Right lobe of liver (tissue), 6 donors: ENCODE measurements at regions not wholly inside any gene's neighbourhood (a gene's known extent, or its start where the extent isn't known, plus 50 kb on each side); places are given as distances from the start of the nearest gene placed in this dataset.

Experiments used
- ATAC-seq, 4 donors: fragments of 200-7000 bp; cut with Tn5 transposase; one replicate each; pipeline ENCODE4 v1.9.1; 2020; ENCODE audit warnings: mild to moderate bottlenecking in 4 of 4, moderate library complexity in 4 of 4
- DNase-seq, 3 donors: peaks; one replicate each; pipeline ENCODE4 v3.0.0-alpha.2; 2020
- H3K27ac ChIP-seq, 3 donors: fragments of 200-600 bp; one replicate each; pipeline ENCODE4 v1.8.0; 2022
- H3K27me3 ChIP-seq, 2 donors: fragments of 200-600 bp; one replicate each; pipeline ENCODE4 v1.8.0; 2022
- H3K36me3 ChIP-seq, 4 donors: fragments of 200-600 bp; sonication (generic) in 1 of 4; one replicate each; pipeline versions ENCODE4 v1.5.1 to v1.8.0; 2017 to 2022; ENCODE audit warnings: control low read depth in 1 of 4
- H3K4me1 ChIP-seq, 4 donors: fragments of 200-600 bp; sonication (generic) in 1 of 4; one replicate each; pipeline versions ENCODE4 v1.5.1 to v1.8.0; 2017 to 2022; ENCODE audit warnings: control low read depth in 1 of 4
- H3K4me3 ChIP-seq, 3 donors: fragments of 200-600 bp; one replicate each; pipeline ENCODE4 v1.8.0; 2022
- H3K9me3 ChIP-seq, 4 donors: fragments of 200-600 bp; sonication (generic) in 1 of 4; one replicate each; pipeline versions ENCODE4 v1.5.1 to v1.8.0; 2017 to 2022; ENCODE audit warnings: control low read depth in 1 of 4
- CTCF ChIP-seq, 4 donors: fragments of 200-600 bp in 3 of 4; fragments of 450-650 bp in 1 of 4; IDR thresholded peaks; one replicate each; pipeline versions ENCODE4 v1.5.1 to v1.8.0; 2016 to 2022; ENCODE audit warnings: antibody characterized with exemption in 4 of 4, mild to moderate bottlenecking in 2 of 4
- POLR2A ChIP-seq: fragments of 450-650 bp; IDR thresholded peaks from one replicate; pipeline ENCODE4 v1.6.1; 2017; ENCODE audit warnings: antibody characterized with exemption, mild to moderate bottlenecking
- WGBS: methylation state at CpG from one replicate; pipeline ENCODE4 v1.1.6; 2018; ENCODE audit warnings: low coverage, low lambda C conversion rate; ENCODE audit not compliant: insufficient coverage; ENCODE audit errors: missing lambda C conversion rate; 5-methylcytosine and 5-hydroxymethylcytosine counted together
- intact Hi-C, 2 donors: fragments of 100-400 bp; cut with DNase I; formaldehyde crosslinking; loops; one replicate each; pipeline versions ENCODE4 v1.11.2 to v1.14.1; 2022
- donor health status: DM: no; HTN: yes; CAD: no.
- donor health status: DM: no; HTN: no; CAD: no.
- donor health status: DM: no; HTN: no; CAD: no.
- donor health status: DM: no; HTN: yes; CAD: no.
- donor health status: DM: no; HTN: yes; CAD: no.

GRCh38 chr3:81419228-81419627, 342.2 kb downstream of the GBE1 start:
- ATAC-seq (peak in 3 of 4 donors; percentile 37 to 61 (median 43)), DNase-seq (no peak)
- Histone ChIP-seq H3K9me3 (no peaks in the 10 kb centered on the region), H3K27me3 (no peaks in the 10 kb centered on the region), H3K27ac (no peak overlapping the region), H3K4me3 (no peak overlapping the region), H3K36me3 (no peaks in the 10 kb centered on the region), H3K4me1 (no peaks in the 10 kb centered on the region)
- intact Hi-C loops: no loop called here
- TF ChIP-seq CTCF (IDR thresholded peaks at IDR 0.05): peak; percentile 33 to 52 (median 48)
- no peak for TF ChIP-seq POLR2A

- 79% methylated on average over 1 of the region's 2 CpGs for WGBS
- H3K27ac ChIP-seq: no peak overlapping the region
These were observed 344.6 kb downstream of the GBE1 start for GRCh38 chr3:81416812-81417211.

GRCh38 chr3:81406318-81406717, 355.1 kb downstream of the GBE1 start:
- no peaks in the 10 kb centered on the region for H3K4me1 ChIP-seq
- no peak overlapping the region for H3K27ac ChIP-seq
- no peaks in the 10 kb centered on the region for H3K27me3 ChIP-seq
- no peaks in the 10 kb centered on the region for H3K9me3 ChIP-seq
- TF ChIP-seq CTCF (IDR thresholded peaks at IDR 0.05) (no peak), POLR2A (no peak)
- no peak for ATAC-seq
- no peak for DNase-seq
- H3K4me3 ChIP-seq: no peak overlapping the region
- 11% methylated on average over 1 of the region's 1 CpG for WGBS
- intact Hi-C loops: no loop called here
- H3K36me3 ChIP-seq: no peaks in the 10 kb centered on the region

More at GRCh38 chr3:81416812-81417211, 344.6 kb downstream of the GBE1 start:
- Histone ChIP-seq H3K36me3 (no peaks in the 10 kb centered on the region), H3K4me3 (no peak overlapping the region), H3K27me3 (no peaks in the 10 kb centered on the region), H3K9me3 (no peaks in the 10 kb centered on the region), H3K4me1 (no peaks in the 10 kb centered on the region)
- DNase-seq (no peak), ATAC-seq (no peak)
- intact Hi-C loops: no loop called here
- TF ChIP-seq POLR2A (no peak), CTCF (IDR thresholded peaks at IDR 0.05) (no peak)

GRCh38 chr3:81395739-81396513, 365.5 kb downstream of the GBE1 start:
- Histone ChIP-seq H3K9me3 (no peaks in the 10 kb centered on the region), H3K4me1 (no peaks in the 10 kb centered on the region), H3K27me3 (no peaks in the 10 kb centered on the region), H3K36me3 (no peaks in the 10 kb centered on the region), H3K4me3 (no peak overlapping the region), H3K27ac (no peak overlapping the region)
- 62% methylated on average over 4 of the region's 7 CpGs for WGBS
- ATAC-seq (no peak), DNase-seq (no peak)
- intact Hi-C loops: no loop called here
- no peak for TF ChIP-seq POLR2A
- TF ChIP-seq CTCF (IDR thresholded peaks at IDR 0.05): no peak
